SK-N-MC (cell line): ENCODE measurements at regions not wholly inside any gene's neighbourhood (a gene's known extent, or its start where the extent isn't known, plus 50 kb on each side); places are given as distances from the start of the nearest gene placed in this dataset.
A peak's percentile ranks its signal among the peaks of the same experiment; 100 is the strongest.

Source experiments
- DNase-seq: peaks from one replicate; pipeline ENCODE4 v3.0.0-alpha.2; 2011; ENCODE audit warnings: low read depth, low spot score
- H3K27ac ChIP-seq: fragments of 200-600 bp; sonication (generic); 2 replicates; pipeline ENCODE4 v1.5.1; 2016; ENCODE audit warnings: mixed run types
- H3K36me3 ChIP-seq: fragments of 200-600 bp; sonication (generic); 2 replicates; pipeline ENCODE4 v1.6.1; 2017; ENCODE audit warnings: antibody characterized with exemption, low read length, mixed read lengths; ENCODE audit not compliant: insufficient read depth
- H3K4me3 ChIP-seq: fragments of 200-600 bp; sonication (generic); 2 replicates; pipeline ENCODE4 v1.5.1; 2016
- H3K9ac ChIP-seq: fragments of 200-600 bp; sonication (generic); 2 replicates; pipeline ENCODE4 v1.8.0; 2017; ENCODE audit warnings: mixed run types, mixed read lengths; ENCODE audit not compliant: insufficient read length
- H3K9me3 ChIP-seq: fragments of 200-600 bp; sonication (generic); 2 replicates; pipeline ENCODE4 v1.6.1; 2017; ENCODE audit warnings: low read depth, mild to moderate bottlenecking, antibody characterized with exemption, low read length, moderate library complexity, mixed read lengths
- EZH2 ChIP-seq: fragments of 200-600 bp; sonication (generic); IDR thresholded peaks from one replicate; pipeline ENCODE4 v1.6.1; 2017; ENCODE audit warnings: antibody characterized with exemption
- FOXP2 ChIP-seq: optimal IDR thresholded peaks from 2 replicates; pipeline ENCODE3; 2011; ENCODE audit warnings: mild to moderate bottlenecking, moderate library complexity; ENCODE audit not compliant: insufficient read depth; ENCODE audit errors: extremely low read length, control extremely low read depth
- POLR2AphosphoS5 ChIP-seq: IDR thresholded peaks from 2 replicates; pipeline ENCODE4 v1.6.1; 2012; ENCODE audit warnings: mild to moderate bottlenecking, low read depth, low read length, borderline replicate concordance

DNA sequence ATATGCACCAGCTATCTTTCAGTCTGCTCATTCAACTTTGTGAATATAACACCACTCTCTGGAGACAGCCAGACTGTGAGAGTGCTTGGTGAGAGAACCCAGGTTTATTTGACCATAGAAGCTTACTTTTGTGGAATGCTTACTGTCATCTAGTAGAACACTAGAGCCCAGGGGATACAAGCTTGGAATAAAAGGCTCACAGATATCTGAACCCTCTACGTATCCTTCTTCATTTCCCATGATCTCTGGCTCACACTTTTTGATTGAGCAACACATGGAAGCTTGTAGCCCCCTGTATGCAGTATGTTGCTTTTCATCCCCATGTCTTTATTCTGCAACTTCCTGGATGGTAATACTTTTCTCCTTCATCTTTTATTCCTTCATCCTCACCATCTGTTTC, 835.3 kb upstream of the CITED2 start:
- Histone ChIP-seq H3K27ac (peak overlapping the region; percentile 67), H3K9me3 (no peaks in the 10 kb centered on the region), H3K36me3 (no peaks in the 10 kb centered on the region), H3K9ac (no peak overlapping the region), H3K4me3 (no peak overlapping the region)
- TF ChIP-seq POLR2AphosphoS5, result no peak
- TF ChIP-seq EZH2, result no peak
- TF ChIP-seq FOXP2, result no peak
- DNase-seq, result no peak

DNA sequence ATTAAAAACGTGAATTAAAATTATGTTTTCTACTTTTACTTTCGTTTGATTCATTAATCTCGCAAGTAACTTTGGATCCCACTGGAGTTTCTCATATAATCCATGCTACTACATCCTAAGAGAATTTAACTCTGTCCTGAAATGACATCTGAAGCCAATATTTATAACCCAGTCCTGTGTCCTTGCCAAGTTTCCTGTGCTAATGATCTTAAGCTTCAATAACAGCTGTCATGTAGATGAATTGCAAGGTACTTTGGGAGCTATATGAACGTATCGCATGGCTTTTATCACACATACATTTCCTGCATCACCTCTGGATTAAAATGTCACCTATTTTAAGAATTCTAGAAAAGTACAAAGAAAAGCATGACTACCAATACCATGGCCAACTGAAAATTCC, 833.8 kb upstream of the CITED2 start:
- H3K9me3 ChIP-seq, result no peaks in the 10 kb centered on the region
- DNase-seq, result no peak
- H3K36me3 ChIP-seq, result no peaks in the 10 kb centered on the region
- H3K27ac ChIP-seq, result peak overlapping the region; percentile 61; the same call in 1 of the 2 replicates
- H3K4me3 ChIP-seq, result peak overlapping the region; percentile 41; the same call in 1 of the 2 replicates
- TF ChIP-seq FOXP2, result no peak
- TF ChIP-seq POLR2AphosphoS5, result no peak
- TF ChIP-seq EZH2, result no peak
- H3K9ac ChIP-seq, result no peak overlapping the region

DNA sequence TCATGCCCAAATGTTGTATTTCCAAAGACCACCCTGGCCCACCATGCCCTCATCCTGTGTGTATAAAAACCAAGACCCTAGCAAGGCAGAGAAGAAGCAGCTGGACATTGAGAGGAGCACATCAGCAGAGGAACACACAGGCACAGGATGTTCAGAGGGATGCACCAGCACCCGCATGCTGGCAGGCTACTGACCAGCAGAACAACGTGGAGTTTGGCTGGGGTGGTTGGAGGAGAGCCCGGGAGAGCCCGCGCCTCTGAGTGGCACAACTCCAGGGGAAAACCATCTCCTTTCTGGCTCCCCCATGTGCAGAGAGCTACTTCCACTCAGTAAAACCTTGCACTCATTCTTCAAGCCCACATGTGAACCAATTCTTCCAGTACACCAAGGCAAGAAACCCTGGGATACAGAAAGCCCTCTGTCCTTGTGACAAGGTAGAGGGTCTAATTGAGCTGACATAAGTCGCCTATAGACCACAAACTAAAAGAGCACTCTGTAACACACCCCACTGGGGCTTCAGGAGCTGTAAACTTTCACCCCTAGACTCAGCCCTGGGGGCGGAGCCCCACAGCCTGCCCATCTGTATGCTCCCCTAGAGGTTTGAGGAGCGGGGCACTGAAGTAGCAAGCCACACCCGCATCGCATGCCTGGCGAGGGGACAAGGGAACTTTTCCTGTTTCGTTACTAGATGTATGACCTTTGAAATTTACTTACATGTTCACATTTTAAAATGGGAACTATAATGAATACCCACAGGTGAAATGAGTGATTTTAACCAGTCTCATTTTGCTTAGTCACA, 831.5 kb upstream of the CITED2 start:
- Histone ChIP-seq H3K9ac (no peak overlapping the region), H3K9me3 (no peaks in the 10 kb centered on the region), H3K4me3 (no peak overlapping the region), H3K36me3 (no peaks in the 10 kb centered on the region), H3K27ac (no peak overlapping the region)
- no peak for DNase-seq
- no peak for TF ChIP-seq POLR2AphosphoS5
- TF ChIP-seq FOXP2, result no peak
- no peak for TF ChIP-seq EZH2

DNA sequence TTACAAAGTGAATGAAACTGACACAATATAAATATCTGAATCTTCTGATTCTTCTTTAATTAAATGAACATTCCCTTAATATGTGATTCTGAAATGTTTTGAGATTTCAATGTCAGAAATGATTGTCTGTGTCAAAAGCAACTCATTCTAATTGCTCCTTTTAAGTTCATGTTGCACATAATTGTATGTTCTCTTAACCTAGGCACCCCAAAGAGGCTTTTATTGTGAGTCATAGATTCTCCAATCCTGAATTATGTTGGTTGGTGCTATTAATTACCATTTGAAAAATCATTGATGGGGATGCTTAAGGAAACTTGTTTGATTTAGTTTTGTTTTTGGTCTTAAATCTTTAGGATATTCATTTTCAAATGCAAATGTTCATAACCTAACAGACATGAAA, 829.7 kb upstream of the CITED2 start:
- TF ChIP-seq EZH2, result no peak
- no peaks in the 10 kb centered on the region for H3K36me3 ChIP-seq
- H3K4me3 ChIP-seq, result no peak overlapping the region
- no peak overlapping the region for H3K27ac ChIP-seq
- no peaks in the 10 kb centered on the region for H3K9me3 ChIP-seq
- DNase-seq, result no peak
- no peak overlapping the region for H3K9ac ChIP-seq

DNA sequence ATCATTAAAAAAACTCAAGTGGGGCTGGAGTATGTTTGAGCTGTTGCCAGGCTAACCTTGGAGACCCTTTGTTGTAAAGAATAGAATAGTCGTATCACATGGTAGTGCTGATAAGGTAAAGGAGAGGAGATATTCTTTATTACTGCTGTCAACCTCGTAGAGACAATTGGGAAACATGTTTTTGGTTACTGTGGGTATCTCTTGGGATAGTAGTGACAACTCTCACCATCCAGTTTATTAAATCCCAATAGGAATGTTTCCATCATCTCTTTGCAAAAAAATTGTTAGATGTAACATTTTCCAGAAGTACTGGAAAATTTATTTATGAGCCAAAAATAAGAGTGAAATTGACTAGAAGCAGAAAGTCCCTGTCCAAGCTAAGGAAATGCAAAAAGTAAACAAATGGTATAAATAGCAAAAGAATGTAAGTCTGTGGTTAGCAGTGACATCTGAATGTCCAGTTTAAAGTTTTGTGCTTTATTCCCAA, 829.3 kb upstream of the CITED2 start:
- DNase-seq, result no peak
- Histone ChIP-seq H3K4me3 (no peak overlapping the region), H3K36me3 (no peaks in the 10 kb centered on the region), H3K9me3 (no peaks in the 10 kb centered on the region), H3K27ac (no peak overlapping the region), H3K9ac (no peak overlapping the region)
- TF ChIP-seq POLR2AphosphoS5 (no peak), FOXP2 (no peak), EZH2 (no peak)

DNA sequence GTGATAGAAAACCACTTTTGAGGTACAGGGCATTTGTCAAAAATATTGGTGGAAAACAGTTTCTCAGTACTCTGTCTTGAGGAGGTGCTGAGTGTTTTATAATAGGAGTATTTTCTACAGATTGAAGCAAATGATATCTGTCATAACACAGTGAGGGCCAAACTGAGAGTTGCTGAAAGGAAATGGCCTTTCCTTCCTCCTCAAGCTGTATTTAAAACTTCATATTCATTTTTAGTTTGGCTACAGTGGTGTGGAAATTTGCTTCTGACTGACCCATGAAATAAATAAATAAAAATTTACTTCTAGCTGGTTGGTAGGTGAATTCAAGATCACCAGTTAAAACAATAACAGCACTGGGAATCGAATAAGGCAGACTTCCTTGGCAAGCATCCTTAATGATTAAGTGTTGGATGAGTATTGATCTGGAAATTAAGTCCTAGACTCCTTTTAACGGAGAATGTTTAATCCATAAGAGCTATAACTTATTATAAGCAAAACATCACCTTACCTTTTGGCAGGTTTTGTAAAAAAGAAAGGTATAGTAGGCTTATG, 828.6 kb upstream of the CITED2 start:
- no peak overlapping the region for H3K27ac ChIP-seq
- H3K9ac ChIP-seq, result no peak overlapping the region
- no peak for TF ChIP-seq POLR2AphosphoS5
- no peak for TF ChIP-seq FOXP2
- TF ChIP-seq EZH2, result no peak
- no peak overlapping the region for H3K4me3 ChIP-seq
- DNase-seq, result no peak
- no peaks in the 10 kb centered on the region for H3K9me3 ChIP-seq
- no peaks in the 10 kb centered on the region for H3K36me3 ChIP-seq

DNA sequence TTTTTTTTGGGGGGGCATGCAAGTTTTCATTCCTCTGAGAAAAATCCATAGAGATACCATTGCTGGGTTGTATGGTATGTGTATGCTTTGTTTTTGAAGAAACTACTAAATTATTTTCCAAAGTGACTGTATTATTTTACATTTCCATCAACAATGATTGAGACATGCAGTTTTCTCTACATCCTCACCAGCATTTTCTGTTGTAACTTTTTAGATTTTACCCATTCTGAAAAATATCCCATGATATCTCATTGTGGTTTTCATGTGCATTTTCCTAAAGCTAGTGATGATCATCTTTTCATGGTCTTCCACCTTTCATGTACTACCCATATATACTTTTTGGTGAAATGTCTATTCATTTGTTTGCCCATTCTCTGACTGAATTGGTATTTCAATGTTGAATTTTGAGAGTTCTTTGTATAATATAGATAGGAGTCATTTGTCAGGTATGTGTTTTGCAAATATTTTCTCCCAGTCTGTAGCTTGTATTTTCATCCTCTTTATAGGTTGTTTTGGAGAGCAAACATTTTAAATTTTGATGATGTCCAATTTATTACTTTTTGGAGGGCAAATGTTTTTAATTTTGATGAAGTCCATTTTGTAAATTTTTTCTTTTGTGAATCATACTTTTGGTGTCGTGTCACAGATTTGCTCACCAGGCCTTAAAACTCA, 827.5 kb upstream of the CITED2 start:
- DNase-seq, result no peak
- Histone ChIP-seq H3K9ac (no peak overlapping the region), H3K27ac (no peak overlapping the region), H3K36me3 (no peaks in the 10 kb centered on the region), H3K9me3 (no peaks in the 10 kb centered on the region), H3K4me3 (no peak overlapping the region)
- TF ChIP-seq EZH2, result no peak
- TF ChIP-seq POLR2AphosphoS5, result no peak
- TF ChIP-seq FOXP2, result no peak

DNA sequence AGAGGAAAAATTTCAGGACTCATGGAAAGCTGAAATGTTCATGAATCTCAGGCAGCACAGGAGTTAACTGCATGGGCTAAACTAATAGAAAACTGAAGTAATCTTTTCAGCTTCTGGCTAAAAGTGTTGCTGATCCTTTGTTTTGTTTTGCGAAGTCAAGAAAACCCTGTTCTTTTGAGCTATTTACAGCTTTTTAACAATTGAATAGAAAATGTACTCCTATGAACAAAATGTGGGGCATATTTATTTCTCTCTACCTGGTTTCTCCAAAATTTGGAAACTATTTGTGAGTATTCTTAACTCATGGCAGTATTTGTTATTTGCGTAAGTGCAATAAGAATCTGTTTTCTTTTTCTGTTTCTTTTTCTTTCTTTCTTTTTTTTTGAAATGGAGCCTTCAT, 818.8 kb upstream of the CITED2 start:
- Histone ChIP-seq H3K36me3 (no peaks in the 10 kb centered on the region; the same call in 1 of the 2 replicates), H3K4me3 (no peak overlapping the region), H3K9ac (no peak overlapping the region), H3K27ac (no peak overlapping the region), H3K9me3 (no peaks in the 10 kb centered on the region; the same call in 1 of the 2 replicates)
- TF ChIP-seq POLR2AphosphoS5 (no peak), FOXP2 (no peak), EZH2 (no peak)
- no peak for DNase-seq
